Panc1 (cell line): ENCODE measurements at regions not wholly inside any gene's neighbourhood (a gene's known extent, or its start where the extent isn't known, plus 50 kb on each side); places are given as distances from the start of the nearest gene placed in this dataset.

Source experiments
- ATAC-seq: fragments of 200-7000 bp; cut with Tn5 transposase; 2 replicates; pipeline ENCODE4 v1.9.1; 2020; ENCODE audit warnings: mild to moderate bottlenecking, moderate library complexity
- BruUV-seq: library from RNA; stranded (reverse); fragments of 400-500 nt; replicated peaks from 2 replicates; lab custom pipeline; 2021; lab: Mats Ljungman, UMichigan
- CTCF ChIA-PET: fragments of 300-600 bp; sonication (Branson Sonifier 250); formaldehyde crosslinking; loops from one replicate; lab custom pipeline; 2022; ENCODE audit warnings: antibody characterized with exemption; lab: Charles Lee
- POLR2A ChIA-PET: fragments of 300-600 bp; sonication (Branson Sonifier 250); formaldehyde crosslinking; loops from one replicate; lab custom pipeline; 2022; ENCODE audit warnings: antibody characterized with exemption; lab: Charles Lee
- DNase-seq: peaks from one replicate; pipeline ENCODE4 v3.0.0-alpha.2; 2010; ENCODE audit warnings: low read depth, low spot score
- H3K27ac ChIP-seq: 2 replicates; pipeline ENCODE4 v1.5.1; 2011; ENCODE audit warnings: mild to moderate bottlenecking, low read length, inconsistent platforms
- H3K27me3 ChIP-seq: fragments of 200-500 bp; sonication (Bioruptor generic); 2 replicates; pipeline ENCODE4 v1.6.0; 2014; ENCODE audit warnings: low read length, inconsistent platforms; ENCODE audit not compliant: control insufficient read depth, insufficient read depth
- H3K36me3 ChIP-seq: fragments of 200-500 bp; sonication (Bioruptor generic); 2 replicates; pipeline ENCODE4 v1.5.1; 2014; ENCODE audit warnings: inconsistent platforms, mild to moderate bottlenecking, low read length, moderate library complexity; ENCODE audit not compliant: control insufficient read depth, insufficient read depth
- H3K4me1 ChIP-seq: 2 replicates; pipeline ENCODE4 v1.5.1; 2011; ENCODE audit warnings: inconsistent platforms, mild to moderate bottlenecking, low read length, moderate library complexity; ENCODE audit not compliant: control insufficient read depth, insufficient read depth
- H3K4me3 ChIP-seq, 2 experiments: 2 replicates each; pipeline ENCODE4 v1.5.1; 2011 to 2012; ENCODE audit warnings: low read depth in 2 of 2, low read length in 2 of 2, mild to moderate bottlenecking in 2 of 2, inconsistent platforms in 1 of 2, moderate library complexity in 1 of 2
- H3K9me3 ChIP-seq: fragments of 200-500 bp; sonication (Bioruptor generic); 2 replicates; pipeline ENCODE4 v1.5.1; 2014; ENCODE audit warnings: low read depth, mild to moderate bottlenecking, inconsistent platforms, low read length, moderate library complexity; ENCODE audit not compliant: control insufficient read depth, insufficient read depth
- POLR2AphosphoS5 ChIP-seq: IDR thresholded peaks from 2 replicates; pipeline ENCODE4 v1.6.1; 2012; ENCODE audit warnings: mild to moderate bottlenecking, low read depth, low read length, moderate library complexity
- REST ChIP-seq, 2 experiments: IDR thresholded peaks; 2 replicates each; pipeline ENCODE4 v1.6.1; 2011 to 2012; ENCODE audit warnings: low read depth in 2 of 2, control low read depth in 1 of 2, low read length in 1 of 2, mild to moderate bottlenecking in 1 of 2, moderate library complexity in 1 of 2; ENCODE audit not compliant: insufficient read depth in 1 of 2
- SIN3A ChIP-seq: IDR thresholded peaks from 2 replicates; pipeline ENCODE4 v1.6.1; 2012; ENCODE audit warnings: low read depth, mild to moderate bottlenecking, low read length, moderate library complexity, borderline replicate concordance; ENCODE audit not compliant: insufficient read depth
- TCF7L2 ChIP-seq: IDR thresholded peaks from 2 replicates; pipeline ENCODE4 v1.6.1; 2011; ENCODE audit warnings: mild to moderate bottlenecking, low read depth, low read length, inconsistent platforms
- in situ Hi-C: cut with HindIII; loops from 2 replicates; pipeline ENCODE4 v1.10.0; 2016; ENCODE audit warnings: low sequenced_read_pairs, low pct_unique_long_range_greater_than_20kb
- intact Hi-C: fragments of 100-400 bp; cut with micrococcal nuclease; formaldehyde crosslinking; loops from one replicate; pipeline ENCODE4 v1.10.0; 2022; ENCODE audit not compliant: unreplicated experiment
- TF ChIP-seq, protein P1 (sequence below): fragments of 450-650 bp; IDR thresholded peaks from 2 replicates; pipeline ENCODE4 v1.5.1; 2017; ENCODE audit warnings: mild to moderate bottlenecking

- ChIA-PET CTCF (no interaction called here), POLR2A (no interaction called here)
- Histone ChIP-seq H3K36me3 (no peaks in the 10 kb centered on the region), H3K4me3 (no peak overlapping the region), H3K9me3 (no peaks in the 10 kb centered on the region), H3K27ac (no peak overlapping the region), H3K4me1 (no peaks in the 10 kb centered on the region), H3K27me3 (no peaks in the 10 kb centered on the region)
- ATAC-seq, result no peak
- in situ Hi-C loops, result no loop called here
- no TSS peak for BruUV-seq
- TF ChIP-seq REST (IDR thresholded peaks at IDR 0.05; ENCODE audit: insufficient read depth in 1 of 2, low read depth in 2 of 2, low read length in 1 of 2) (no peak), TCF7L2 (no peak), POLR2AphosphoS5 (no peak), SIN3A (no peak)
- TF ChIP-seq, protein P1, sequence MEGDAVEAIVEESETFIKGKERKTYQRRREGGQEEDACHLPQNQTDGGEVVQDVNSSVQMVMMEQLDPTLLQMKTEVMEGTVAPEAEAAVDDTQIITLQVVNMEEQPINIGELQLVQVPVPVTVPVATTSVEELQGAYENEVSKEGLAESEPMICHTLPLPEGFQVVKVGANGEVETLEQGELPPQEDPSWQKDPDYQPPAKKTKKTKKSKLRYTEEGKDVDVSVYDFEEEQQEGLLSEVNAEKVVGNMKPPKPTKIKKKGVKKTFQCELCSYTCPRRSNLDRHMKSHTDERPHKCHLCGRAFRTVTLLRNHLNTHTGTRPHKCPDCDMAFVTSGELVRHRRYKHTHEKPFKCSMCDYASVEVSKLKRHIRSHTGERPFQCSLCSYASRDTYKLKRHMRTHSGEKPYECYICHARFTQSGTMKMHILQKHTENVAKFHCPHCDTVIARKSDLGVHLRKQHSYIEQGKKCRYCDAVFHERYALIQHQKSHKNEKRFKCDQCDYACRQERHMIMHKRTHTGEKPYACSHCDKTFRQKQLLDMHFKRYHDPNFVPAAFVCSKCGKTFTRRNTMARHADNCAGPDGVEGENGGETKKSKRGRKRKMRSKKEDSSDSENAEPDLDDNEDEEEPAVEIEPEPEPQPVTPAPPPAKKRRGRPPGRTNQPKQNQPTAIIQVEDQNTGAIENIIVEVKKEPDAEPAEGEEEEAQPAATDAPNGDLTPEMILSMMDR, result no peak
- DNase-seq, result no peak
- intact Hi-C loops, result no loop called here
These were observed 900.7 kb upstream of the SOX11 start for GRCh38 chr2:4791488-4791887.

DNA sequence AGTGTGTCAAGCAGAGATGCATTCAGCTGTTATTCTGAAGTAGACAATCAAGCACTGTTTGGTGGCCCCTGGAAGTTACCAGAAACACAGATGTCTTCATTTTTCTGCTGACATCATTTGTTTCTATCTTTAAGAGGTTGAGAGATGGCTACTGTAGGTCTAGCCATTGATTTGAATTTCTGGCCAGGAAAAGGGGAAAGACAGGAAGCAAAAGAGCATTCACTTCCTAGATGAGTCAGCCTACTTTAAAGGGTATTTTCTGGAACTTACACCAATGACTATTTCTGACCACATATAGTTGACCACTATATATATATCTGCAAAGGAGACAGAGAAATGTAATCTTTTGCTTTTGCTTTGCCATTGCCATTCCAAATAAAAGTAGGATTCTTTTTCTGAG, 900.1 kb upstream of the SOX11 start:
- H3K4me3 ChIP-seq, result no peak overlapping the region
- H3K9me3 ChIP-seq, result peaks cover 3% of the 10 kb centered on the region; the same call in 1 of the 2 replicates
- intact Hi-C loops, result no loop called here
- in situ Hi-C loops, result no loop called here
- ATAC-seq (no peak), DNase-seq (no peak)
- CTCF ChIA-PET, result no interaction called here
- no peaks in the 10 kb centered on the region for H3K36me3 ChIP-seq
- POLR2A ChIA-PET, result no interaction called here
- H3K4me1 ChIP-seq, result no peaks in the 10 kb centered on the region
- H3K27me3 ChIP-seq, result no peaks in the 10 kb centered on the region
- H3K27ac ChIP-seq, result no peak overlapping the region
- TF ChIP-seq SIN3A (no peak), TCF7L2 (no peak), REST (IDR thresholded peaks at IDR 0.05; ENCODE audit: insufficient read depth in 1 of 2, low read depth in 2 of 2, low read length in 1 of 2) (no peak), POLR2AphosphoS5 (no peak)
- TF ChIP-seq, protein P1, result no peak
- BruUV-seq, result no TSS peak
